PC-3 (cell line): ENCODE measurements at regions not wholly inside any gene's neighbourhood (a gene's known extent, or its start where the extent isn't known, plus 50 kb on each side); places are given as distances from the start of the nearest gene placed in this dataset.

Source experiments
- CTCF ChIP-seq: fragments of 300-600 bp; sonication (generic); conservative IDR thresholded peaks from 2 replicates; pipeline ENCODE4 v1.5.1; 2017; ENCODE audit warnings: antibody characterized with exemption, low read depth, mild to moderate bottlenecking, low read length
- EZH2 ChIP-seq: fragments of 300-600 bp; sonication (generic); IDR thresholded peaks from one replicate; pipeline ENCODE4 v1.6.1; 2017; ENCODE audit warnings: antibody characterized with exemption, mild to moderate bottlenecking, low read length; ENCODE audit not compliant: unreplicated experiment
- EZH2phosphoT487 ChIP-seq: fragments of 300-600 bp; sonication (generic); IDR thresholded peaks from 2 replicates; pipeline ENCODE4 v1.6.1; 2018; ENCODE audit warnings: mild to moderate bottlenecking, antibody characterized with exemption, low read length, borderline replicate concordance

GRCh38 chr5:126683912-126684311, 83.2 kb downstream of the PHAX start:
- no peak for TF ChIP-seq CTCF
- no peak for TF ChIP-seq EZH2phosphoT487
- TF ChIP-seq EZH2, result no peak
